GM06990 (cell line): ENCODE measurements at regions not wholly inside any gene's neighbourhood (a gene's known extent, or its start where the extent isn't known, plus 50 kb on each side); places are given as distances from the start of the nearest gene placed in this dataset.

Experiments used
- DNase-seq: peaks from one replicate; pipeline ENCODE4 v3.0.0-alpha.2; 2011; ENCODE audit not compliant: insufficient read length; ENCODE audit errors: extremely low read depth
- H3K27me3 ChIP-seq: replicated peaks from 2 replicates; pipeline ENCODE4 v1.6.0; 2011; ENCODE audit warnings: low read length; ENCODE audit not compliant: control insufficient read depth, insufficient read depth
- H3K36me3 ChIP-seq: 2 replicates; pipeline ENCODE4 v1.5.1; 2011; ENCODE audit warnings: low read length; ENCODE audit not compliant: control insufficient read depth, insufficient read depth
- H3K4me3 ChIP-seq: replicated peaks from 2 replicates; pipeline ENCODE4 v1.5.1; 2011; ENCODE audit warnings: low read depth, mild to moderate bottlenecking, control low read depth, low read length
- TF ChIP-seq, protein P1 (sequence below): IDR thresholded peaks from 2 replicates; pipeline ENCODE4 v1.5.1; 2011; ENCODE audit warnings: low read length, control low read depth, mild to moderate bottlenecking, inconsistent platforms; ENCODE audit not compliant: insufficient read depth, poor library complexity, severe bottlenecking

DNA sequence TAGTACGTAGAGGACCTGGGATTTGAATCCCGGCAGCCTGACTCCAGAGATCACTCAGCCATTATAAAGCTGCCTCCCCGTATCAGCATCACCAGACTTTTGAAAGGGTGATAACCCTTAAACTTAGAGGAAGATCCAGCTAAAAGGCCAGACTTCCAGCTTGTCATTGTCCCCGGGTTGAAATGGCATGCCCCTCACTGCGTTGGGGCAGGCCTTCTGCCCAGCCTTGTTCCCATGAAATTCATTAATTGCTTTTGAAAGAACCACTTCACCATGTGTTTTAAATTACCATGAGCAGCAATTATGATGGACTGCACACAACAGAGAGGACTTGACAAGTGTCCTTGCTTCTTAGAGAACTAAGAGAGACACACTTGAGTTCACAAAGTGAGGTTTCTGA lies 269.6 kb upstream of the CRY1 start:
- TF ChIP-seq, protein P1, sequence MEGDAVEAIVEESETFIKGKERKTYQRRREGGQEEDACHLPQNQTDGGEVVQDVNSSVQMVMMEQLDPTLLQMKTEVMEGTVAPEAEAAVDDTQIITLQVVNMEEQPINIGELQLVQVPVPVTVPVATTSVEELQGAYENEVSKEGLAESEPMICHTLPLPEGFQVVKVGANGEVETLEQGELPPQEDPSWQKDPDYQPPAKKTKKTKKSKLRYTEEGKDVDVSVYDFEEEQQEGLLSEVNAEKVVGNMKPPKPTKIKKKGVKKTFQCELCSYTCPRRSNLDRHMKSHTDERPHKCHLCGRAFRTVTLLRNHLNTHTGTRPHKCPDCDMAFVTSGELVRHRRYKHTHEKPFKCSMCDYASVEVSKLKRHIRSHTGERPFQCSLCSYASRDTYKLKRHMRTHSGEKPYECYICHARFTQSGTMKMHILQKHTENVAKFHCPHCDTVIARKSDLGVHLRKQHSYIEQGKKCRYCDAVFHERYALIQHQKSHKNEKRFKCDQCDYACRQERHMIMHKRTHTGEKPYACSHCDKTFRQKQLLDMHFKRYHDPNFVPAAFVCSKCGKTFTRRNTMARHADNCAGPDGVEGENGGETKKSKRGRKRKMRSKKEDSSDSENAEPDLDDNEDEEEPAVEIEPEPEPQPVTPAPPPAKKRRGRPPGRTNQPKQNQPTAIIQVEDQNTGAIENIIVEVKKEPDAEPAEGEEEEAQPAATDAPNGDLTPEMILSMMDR = no peak
- no peak for DNase-seq
- no peaks in the 10 kb centered on the region for H3K36me3 ChIP-seq
- H3K4me3 ChIP-seq = no peak overlapping the region
- H3K27me3 ChIP-seq = peaks cover 1% of the 10 kb centered on the region; the same call in 1 of the 2 replicates

DNA sequence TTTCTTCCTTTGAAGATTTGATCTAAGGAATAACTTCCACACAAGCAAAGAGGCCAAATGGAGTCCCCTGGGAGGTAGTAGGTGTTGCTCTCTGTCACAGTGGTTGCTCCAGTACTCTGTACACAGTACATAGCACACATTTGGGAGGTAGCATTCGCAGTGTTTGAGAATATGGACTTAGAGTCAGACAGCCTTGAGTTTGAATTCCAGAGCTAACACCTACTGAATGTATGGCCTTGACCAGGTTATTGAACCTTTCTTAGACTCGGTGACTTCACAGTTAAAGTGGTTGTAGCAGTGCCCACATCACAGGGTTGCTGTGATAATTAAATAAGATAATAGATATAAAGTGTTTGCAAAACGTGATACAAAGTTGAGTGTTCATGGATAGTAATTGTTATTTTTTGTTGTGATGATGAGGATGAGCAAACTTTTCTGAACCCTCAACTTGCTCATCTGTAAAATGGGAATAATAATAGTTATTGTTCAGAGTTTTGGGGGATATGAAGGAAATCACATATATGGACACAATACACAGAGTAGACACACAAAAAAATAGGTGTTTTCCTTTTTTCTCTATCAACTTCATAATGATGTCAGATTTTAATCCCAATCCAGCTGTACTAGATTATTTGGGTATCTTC lies 271.6 kb upstream of the CRY1 start:
- H3K4me3 ChIP-seq = no peak overlapping the region
- TF ChIP-seq, protein P1 = no peak

DNA sequence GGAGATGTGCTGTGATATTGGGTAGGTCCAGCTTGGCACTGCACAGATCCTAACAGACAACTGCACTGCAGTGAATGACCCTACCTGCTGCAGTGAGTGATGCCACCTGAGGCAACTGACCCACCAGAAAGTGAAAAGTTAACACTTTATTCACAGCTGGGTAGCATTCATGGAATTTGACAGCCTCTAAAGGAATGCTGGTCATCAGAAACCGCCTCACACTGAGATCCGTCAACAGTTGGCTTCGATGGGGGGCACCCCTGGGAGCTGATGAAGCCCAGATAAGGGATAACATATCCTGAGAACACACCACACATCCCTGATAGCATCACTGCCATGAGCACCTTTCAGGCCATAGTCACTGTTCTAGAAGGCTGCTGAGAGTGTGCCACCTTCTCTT lies 272.4 kb upstream of the CRY1 start:
- DNase-seq = no peak
- Histone ChIP-seq H3K36me3 (no peaks in the 10 kb centered on the region), H3K27me3 (peaks cover 1% of the 10 kb centered on the region; the same call in 1 of the 2 replicates), H3K4me3 (no peak overlapping the region)
- TF ChIP-seq, protein P1 = no peak

More for the DNA sequence above, 271.6 kb upstream of the CRY1 start:
- peaks cover 1% of the 10 kb centered on the region; the same call in 1 of the 2 replicates for H3K27me3 ChIP-seq
- no peaks in the 10 kb centered on the region for H3K36me3 ChIP-seq
- DNase-seq = no peak

DNA sequence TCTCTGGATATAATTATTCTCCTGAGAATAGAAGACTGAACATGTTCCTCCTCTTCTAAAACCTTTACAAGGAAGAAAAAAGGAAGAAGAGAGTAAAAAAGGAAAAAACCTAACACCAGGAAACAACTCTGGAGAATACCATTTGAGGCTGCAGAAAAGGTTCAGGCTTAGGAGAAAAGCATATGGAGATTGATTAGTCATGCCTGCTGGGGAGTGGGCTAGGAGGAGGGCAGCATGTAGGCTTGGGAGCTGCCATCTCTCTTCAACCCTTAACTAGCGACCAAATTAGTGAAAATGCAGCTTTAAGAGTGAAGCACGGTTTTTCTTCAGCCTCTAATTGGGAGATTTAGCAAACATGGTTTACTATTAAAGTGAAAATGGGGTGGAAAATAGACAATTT lies 273.0 kb upstream of the CRY1 start:
- no peak overlapping the region for H3K4me3 ChIP-seq
- no peak for DNase-seq
- no peaks in the 10 kb centered on the region for H3K36me3 ChIP-seq
- TF ChIP-seq, protein P1 = no peak
- peaks cover 1% of the 10 kb centered on the region; the same call in 1 of the 2 replicates for H3K27me3 ChIP-seq

DNA sequence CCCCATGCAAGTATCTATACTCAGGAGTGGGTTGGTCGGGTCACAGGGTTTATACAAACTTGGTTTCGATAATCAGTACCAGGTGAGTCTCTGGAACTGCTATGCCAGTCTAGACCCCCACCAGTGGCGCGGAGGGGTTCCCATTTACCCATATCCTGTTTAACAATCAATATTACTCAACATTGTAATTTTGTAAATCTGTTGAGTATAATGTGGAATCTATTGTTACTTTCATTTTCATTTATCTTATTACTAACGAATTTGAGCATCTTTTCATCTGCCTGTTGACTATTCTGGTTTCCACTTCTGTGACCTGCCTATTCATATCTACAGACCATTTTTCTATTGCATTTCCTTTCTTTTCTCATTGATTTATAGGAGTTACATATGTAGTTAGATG lies 275.2 kb upstream of the CRY1 start:
- DNase-seq = no peak
- H3K27me3 ChIP-seq = peaks cover 1% of the 10 kb centered on the region; the same call in 1 of the 2 replicates
- no peak overlapping the region; the same call in 1 of the 2 replicates for H3K4me3 ChIP-seq
- no peaks in the 10 kb centered on the region for H3K36me3 ChIP-seq
- TF ChIP-seq, protein P1 = no peak

DNA sequence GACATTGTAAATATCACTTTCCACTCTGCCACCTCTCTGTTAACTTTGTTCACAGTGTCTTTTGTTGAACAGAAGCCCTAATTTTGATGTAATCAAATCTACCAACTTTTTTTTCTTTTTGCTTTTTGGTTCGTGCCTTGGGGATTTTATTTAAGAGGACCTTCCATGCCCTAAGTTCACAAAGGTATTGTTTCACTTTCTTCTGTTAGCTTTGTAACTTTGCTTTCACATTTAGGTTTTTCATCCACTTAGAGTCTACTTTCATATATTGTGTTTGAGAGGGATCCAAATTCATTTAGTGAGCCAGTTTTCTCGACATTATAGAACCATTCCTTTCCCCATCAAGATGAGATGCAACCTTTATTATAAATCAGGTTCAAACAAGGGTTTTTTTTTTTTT lies 275.7 kb upstream of the CRY1 start:
- no peak for DNase-seq
- TF ChIP-seq, protein P1 = no peak
- Histone ChIP-seq H3K4me3 (no peak overlapping the region; the same call in 1 of the 2 replicates), H3K27me3 (no peaks in the 10 kb centered on the region; the same call in 1 of the 2 replicates), H3K36me3 (no peaks in the 10 kb centered on the region)
